GM19043 (cell line): ENCODE measurements at regions not wholly inside any gene's neighbourhood (a gene's known extent, or its start where the extent isn't known, plus 50 kb on each side); places are given as distances from the start of the nearest gene placed in this dataset.
"Not testable (repeated sequence)": the region's sequence is repeated elsewhere in the genome, so short reads cannot be mapped to it uniquely, and the experiment has no call there.

Experiments used
- ATAC-seq: cut with Tn5 transposase; IDR thresholded peaks from one replicate; pipeline ENCODE4 v1.9.1; 2021; ENCODE audit warnings: low read depth; ENCODE audit not compliant: unreplicated experiment

DNA sequence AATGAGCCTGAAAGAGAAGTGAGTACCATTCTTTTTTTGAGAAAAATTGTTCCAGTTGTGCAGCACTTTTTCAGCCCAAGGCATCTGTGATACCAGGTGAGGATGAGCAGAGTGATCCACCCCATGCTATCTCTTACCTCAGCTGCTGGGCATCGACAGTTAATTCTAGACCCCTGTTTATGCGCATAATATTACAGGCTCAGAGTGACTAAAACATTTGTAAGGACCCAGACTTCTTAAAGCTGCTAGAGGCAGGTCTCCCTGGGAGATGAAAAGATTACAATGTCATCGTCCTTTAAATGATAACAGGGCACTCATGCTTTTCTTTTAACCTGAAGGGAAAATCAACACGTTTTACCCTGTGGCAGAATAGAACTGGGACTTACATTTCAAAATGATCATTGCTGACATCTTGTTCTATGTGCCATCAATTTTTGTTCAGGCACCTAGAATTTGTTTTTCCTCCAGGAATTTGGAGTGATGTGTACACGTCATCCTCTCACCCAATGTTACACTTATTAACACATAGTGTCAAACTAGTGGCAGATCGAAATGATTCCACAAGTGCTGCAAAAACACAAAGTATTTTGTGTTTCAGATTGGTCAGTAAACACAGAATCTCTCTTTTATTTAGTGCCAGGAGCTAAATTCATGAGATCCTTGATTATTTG, 684.6 kb downstream of the UTRN start:
- no peak for ATAC-seq

GRCh38 chr6:144977250-144977864, 692.2 kb downstream of the UTRN start:
- ATAC-seq: not testable (repeated sequence)

- ATAC-seq: no peak
Measured at GRCh38 chr6:144978208-144978607, 693.1 kb downstream of the UTRN start.

DNA sequence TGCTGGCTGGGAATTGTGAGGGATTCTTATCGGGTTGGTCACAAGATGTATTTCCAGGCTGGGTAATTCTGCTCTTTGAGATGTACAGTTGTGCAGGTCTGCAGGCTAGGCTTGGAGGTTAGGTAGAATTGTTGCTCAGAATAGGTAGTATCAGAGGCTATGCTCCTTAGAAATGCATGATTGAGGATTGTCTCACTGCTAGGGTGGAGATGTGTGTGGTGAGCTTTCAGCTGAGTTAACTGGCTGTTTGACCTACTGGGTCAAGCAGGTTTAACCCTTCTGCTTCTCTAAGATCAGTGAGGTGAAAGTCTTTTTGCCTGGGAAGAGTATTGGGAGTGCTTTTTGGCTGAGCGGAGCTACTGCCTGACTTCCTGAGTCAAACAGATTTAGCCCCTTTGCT, 701.1 kb downstream of the UTRN start:
- ATAC-seq: no peak

GRCh38 chr6:144989319-144990107, 704.4 kb downstream of the UTRN start:
- ATAC-seq: no peak

- ATAC-seq: no peak
Measured at GRCh38 chr6:144990784-144991183, 705.6 kb downstream of the UTRN start.

- no peak for ATAC-seq
Measured at GRCh38 chr6:144993870-144994269, 708.7 kb downstream of the UTRN start.

GRCh38 chr6:144997996-144998395, 712.9 kb downstream of the UTRN start:
- no peak for ATAC-seq

DNA sequence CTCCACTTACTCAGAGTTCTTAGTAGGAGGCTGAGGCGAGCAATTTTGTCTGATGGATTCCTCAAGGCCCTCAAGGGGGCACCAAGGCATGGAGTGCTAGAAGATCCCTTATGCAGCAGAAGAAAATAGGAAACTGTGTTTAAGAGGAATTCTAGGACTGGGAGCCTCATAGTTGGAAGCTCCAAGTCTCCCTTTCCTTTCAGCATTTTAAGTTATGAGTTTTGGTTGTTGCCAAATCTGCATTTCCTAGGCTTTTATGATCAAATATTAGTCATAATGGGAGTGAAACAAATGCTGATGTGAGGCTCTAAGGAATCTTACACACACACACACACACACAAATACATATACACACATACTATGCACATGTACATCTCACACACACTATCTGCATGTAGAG, 714.0 kb downstream of the UTRN start:
- ATAC-seq: no peak

DNA sequence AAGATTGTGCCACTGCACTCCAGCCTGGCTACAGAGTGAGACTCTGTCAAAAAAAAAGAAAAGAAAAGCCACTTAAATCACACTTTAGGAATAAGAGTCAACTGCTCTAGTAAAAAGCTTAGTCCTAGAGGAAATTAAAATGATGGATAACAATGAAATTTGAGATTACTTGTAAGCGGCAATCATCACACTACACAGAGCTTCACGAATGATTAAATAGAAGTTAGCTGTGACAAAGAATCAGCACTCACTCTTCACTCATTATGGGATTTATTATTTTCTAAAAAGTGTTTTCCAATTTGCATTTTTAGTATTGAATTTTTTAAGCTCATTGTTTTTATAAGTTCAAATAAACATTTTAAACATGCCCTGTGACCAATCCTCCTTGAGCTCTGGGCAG, 718.0 kb downstream of the UTRN start:
- ATAC-seq: no peak

DNA sequence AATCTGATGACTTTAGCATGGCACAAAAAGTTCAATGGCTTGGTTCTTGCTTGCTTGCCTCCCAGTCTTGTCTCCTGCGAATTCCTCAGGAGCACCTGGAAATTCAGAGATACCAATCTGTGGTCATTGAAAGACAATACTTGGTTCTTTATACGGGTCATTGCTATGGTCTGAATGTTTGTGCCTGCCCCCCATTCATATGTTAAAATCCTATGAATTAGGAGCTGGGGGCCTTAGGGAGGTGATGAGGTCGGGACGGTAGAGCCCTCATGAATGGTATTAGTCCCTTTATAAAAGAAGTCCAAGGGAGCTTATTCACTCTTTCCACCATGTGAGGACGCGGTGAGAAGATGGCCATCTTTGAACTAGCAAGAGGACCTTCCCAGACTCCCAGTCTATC, 721.8 kb downstream of the UTRN start:
- ATAC-seq: no peak

- ATAC-seq: no peak
Measured at GRCh38 chr6:145008715-145009114, 723.6 kb downstream of the UTRN start.

DNA sequence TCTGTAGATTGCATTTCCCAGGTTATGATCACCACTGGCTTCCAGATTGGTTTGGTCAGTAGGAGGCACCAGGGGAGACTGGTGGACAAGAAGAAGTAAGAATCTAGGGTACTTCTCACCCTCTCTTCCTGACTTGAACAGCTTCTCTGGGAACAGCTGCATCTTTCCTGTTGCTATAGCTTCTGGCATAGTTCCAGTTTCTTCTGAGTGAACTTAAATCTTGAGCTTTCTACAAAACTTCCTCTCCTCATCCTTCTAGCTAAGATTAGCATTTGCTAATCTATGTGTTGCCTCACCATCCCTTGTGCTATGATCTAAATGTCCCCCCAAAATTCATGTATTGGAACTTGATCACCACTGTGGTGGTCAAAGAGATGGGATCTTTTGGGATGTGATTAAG, 724.6 kb downstream of the UTRN start:
- no peak for ATAC-seq

- ATAC-seq: no peak
Measured at GRCh38 chr6:145012039-145012662, 723.2 kb downstream of the EPM2A start.

DNA sequence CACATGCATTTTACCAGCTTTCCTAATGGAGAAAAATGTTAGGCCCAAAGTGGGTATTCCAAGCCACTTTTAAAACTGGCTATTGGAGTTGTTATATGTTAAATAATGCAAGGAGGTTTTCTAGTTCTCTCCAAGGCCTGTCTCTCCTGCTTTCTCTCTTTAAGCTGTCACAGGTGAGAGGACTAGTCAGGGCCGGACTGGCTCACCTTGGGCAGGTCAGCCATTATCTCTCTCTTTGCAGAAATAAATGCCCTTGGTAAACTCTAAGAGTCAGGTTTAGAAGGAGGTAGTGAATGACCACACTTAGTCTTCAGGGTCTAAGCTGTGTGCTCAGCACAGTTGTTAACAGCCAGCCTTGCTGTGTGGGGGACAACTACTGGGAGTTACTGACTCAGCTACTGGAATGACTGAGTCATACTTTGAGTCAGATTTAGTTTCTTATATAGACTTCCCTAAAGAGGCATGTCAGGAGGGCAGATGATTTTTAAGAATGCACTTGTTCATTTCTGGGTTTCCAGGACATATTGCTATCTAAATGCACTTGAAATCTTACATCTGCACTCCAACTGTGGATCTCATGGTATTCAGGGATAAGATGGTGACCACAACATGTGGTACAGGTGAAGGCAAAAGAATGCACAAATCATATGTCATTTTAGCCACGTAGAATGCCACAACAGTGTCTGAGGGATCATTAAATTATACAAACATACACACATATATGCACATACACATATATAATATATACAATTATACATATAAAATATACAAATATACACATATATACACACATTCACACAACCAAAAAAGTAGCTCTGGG, 719.4 kb downstream of the EPM2A start:
- peak; percentile 95 for ATAC-seq

DNA sequence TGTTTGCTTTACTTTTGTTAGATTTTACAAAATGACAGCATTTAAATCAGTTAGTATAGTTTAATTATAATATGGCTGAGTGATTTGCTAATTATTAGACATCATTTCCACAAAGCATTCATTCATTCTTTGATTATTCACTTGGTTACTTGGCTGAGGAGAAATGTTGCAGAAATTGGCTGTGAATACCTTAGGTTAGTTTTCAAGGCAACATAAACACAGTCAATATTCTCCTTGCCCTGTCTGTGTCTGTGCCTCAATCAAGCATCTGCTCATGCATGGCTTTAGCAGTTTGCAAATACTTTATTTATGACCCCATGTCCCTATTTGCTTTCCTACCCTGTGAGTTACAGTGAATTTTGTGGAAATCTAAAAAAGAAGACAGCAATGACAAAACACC, 718.3 kb downstream of the EPM2A start:
- ATAC-seq: no peak

DNA sequence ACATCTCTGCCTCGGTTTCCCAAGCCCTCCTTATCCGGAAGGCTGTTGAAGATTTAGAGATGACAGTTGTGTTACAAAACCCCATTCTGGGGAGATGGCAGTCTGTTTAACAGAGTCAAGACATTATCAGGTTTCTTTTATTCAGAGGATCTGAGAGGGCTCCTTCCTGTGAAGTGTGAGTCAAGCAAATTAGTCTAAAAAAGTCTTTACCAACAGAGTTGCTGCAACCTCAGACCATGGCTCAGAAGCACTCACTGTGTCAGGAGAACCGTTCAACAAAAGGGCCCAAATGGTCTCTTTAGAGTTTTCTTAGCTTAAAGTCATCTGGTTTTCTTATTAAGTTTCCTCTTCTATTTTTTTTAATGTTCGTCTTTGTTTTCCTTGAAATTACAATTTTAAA, 717.8 kb downstream of the EPM2A start:
- ATAC-seq: no peak

GRCh38 chr6:145018027-145018426, 717.3 kb downstream of the EPM2A start:
- no peak for ATAC-seq

- no peak for ATAC-seq
Measured at GRCh38 chr6:145020114-145020513, 715.2 kb downstream of the EPM2A start.

DNA sequence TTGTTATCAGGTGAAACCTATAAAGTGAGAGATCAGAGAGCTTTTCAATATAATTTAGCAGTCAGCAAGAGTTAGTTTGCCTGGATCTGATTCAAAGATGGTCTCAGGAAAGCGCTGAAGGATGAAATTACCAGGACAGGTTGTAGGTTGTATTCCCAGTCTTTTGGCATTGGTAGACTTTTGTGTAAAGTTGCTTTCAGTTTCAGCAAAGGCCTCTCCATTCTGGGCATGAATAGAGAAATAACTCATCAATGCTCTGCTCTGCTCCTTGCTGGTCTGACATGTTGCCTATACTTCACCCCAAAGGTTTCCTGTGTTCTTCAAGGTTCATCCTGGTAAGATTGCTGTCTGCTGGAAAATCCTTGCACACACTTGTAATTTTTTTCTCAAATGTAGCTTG, 714.8 kb downstream of the EPM2A start:
- no peak for ATAC-seq
